Ectodermal cell (in vitro differentiated cells): ENCODE measurements at regions not wholly inside any gene's neighbourhood (a gene's known extent, or its start where the extent isn't known, plus 50 kb on each side); places are given as distances from the start of the nearest gene placed in this dataset.

Experiments
- H3K27ac ChIP-seq: 2 replicates; pipeline ENCODE4 v1.7.0; 2013; ENCODE audit warnings: mild to moderate bottlenecking, low read depth, low read length; ENCODE audit not compliant: insufficient read depth, poor library complexity, severe bottlenecking
- H3K27me3 ChIP-seq: 2 replicates; pipeline ENCODE4 v1.7.0; 2013; ENCODE audit warnings: mild to moderate bottlenecking, low read length; ENCODE audit not compliant: insufficient read depth, control insufficient read depth, poor library complexity, severe bottlenecking
- H3K36me3 ChIP-seq: one replicate; pipeline ENCODE4 v1.7.0; 2013; ENCODE audit warnings: low read length; ENCODE audit not compliant: control insufficient read depth, insufficient read depth
- H3K4me1 ChIP-seq: one replicate; pipeline ENCODE4 v1.7.0; 2013; ENCODE audit warnings: low read length; ENCODE audit not compliant: control insufficient read depth, insufficient read depth
- H3K4me3 ChIP-seq: 2 replicates; pipeline ENCODE4 v1.7.0; 2013; ENCODE audit warnings: low read depth, low read length, control low read depth; ENCODE audit not compliant: insufficient read depth
- H3K9me3 ChIP-seq: 2 replicates; pipeline ENCODE4 v1.7.0; 2013; ENCODE audit warnings: mild to moderate bottlenecking, low read length, moderate library complexity; ENCODE audit not compliant: control insufficient read depth
- WGBS, 2 experiments: methylation state at CpG; one replicate each; pipeline ENCODE4 v1.1.7; 2013; ENCODE audit warnings: missing lambda C conversion rate in 2 of 2; 5-methylcytosine and 5-hydroxymethylcytosine counted together

DNA sequence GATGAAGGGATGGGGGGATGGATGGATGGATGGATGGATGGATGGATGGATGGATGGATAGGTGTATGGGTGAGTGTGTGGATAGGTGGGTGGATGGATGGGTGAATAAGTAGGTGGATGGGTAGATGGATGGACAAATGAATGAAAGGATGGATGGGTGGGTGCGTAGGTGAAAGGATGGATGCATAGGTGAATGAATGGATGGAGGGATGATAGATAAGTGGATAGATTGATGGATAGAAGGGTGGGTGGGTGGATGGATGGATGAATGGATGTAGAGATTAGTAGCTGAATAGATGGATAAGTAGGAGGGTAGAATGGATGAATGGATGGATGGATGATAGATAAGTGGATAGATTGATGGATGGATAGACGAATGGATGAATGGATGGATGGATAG, 152.7 kb downstream of the MN1 start:
- H3K4me1 ChIP-seq, result no peaks in the 10 kb centered on the region
- H3K4me3 ChIP-seq, result no peak overlapping the region
- H3K27me3 ChIP-seq, result no peaks in the 10 kb centered on the region
- H3K27ac ChIP-seq, result no peak overlapping the region
- no peaks in the 10 kb centered on the region for H3K9me3 ChIP-seq
- 92 to 95% methylated on average over 2 of the region's 2 CpGs for WGBS, 2 experiments
- no peaks in the 10 kb centered on the region for H3K36me3 ChIP-seq

DNA sequence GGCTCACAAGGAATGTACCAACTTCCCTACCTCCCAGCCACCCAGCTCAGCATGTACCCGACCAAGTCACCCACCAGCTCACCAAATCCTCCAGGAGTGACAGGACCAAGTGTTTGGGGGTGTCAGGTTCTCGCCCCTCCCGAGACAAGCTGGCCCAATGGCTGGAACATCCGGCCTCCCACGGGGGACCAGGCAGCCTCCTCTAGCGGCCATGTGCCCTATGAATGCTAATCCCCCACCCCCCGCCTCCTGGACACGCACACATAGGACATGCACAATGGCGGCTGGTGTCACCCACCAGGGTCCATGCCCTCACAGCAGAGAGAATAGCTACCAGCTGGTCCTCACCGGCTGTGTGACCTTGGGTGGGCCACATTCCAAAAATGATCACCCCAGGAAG, 151.0 kb downstream of the MN1 start:
- peaks cover 6% of the 10 kb centered on the region for H3K4me1 ChIP-seq
- WGBS, 2 experiments, result 92% methylated on average over 10 of the region's 10 CpGs
- no peaks in the 10 kb centered on the region for H3K36me3 ChIP-seq
- H3K27ac ChIP-seq, result no peak overlapping the region
- H3K27me3 ChIP-seq, result no peaks in the 10 kb centered on the region
- no peak overlapping the region for H3K4me3 ChIP-seq
- H3K9me3 ChIP-seq, result no peaks in the 10 kb centered on the region

DNA sequence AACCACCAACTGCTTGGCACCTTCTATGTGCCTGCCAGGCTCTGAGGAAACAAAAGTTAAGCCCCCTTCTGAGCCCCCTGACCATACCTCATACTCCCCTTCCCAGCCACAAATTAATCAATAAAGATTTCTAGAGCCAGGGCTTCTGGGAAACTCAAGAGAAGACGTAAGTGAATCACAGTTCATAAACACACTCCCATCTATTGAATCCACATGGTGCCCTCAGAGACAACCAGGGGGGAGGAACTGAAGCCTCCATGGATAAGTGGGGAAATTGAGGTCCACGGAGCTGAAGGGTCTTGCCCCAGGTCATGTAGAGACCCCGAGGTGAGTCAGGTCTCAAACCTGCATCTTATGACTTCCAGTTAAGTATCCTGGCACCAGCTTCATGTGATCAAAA, 150.6 kb downstream of the MN1 start:
- H3K4me3 ChIP-seq, result no peak overlapping the region
- H3K4me1 ChIP-seq, result peaks cover 6% of the 10 kb centered on the region
- no peaks in the 10 kb centered on the region for H3K27me3 ChIP-seq
- H3K27ac ChIP-seq, result no peak overlapping the region
- no peaks in the 10 kb centered on the region for H3K36me3 ChIP-seq
- 84 to 91% methylated on average over 3 of the region's 3 CpGs for WGBS, 2 experiments
- no peaks in the 10 kb centered on the region for H3K9me3 ChIP-seq

GRCh38 chr22:27651486-27651885, 150.1 kb downstream of the MN1 start:
- Histone ChIP-seq H3K27ac (no peak overlapping the region), H3K27me3 (no peaks in the 10 kb centered on the region), H3K4me3 (no peak overlapping the region), H3K4me1 (peaks cover 6% of the 10 kb centered on the region), H3K36me3 (no peaks in the 10 kb centered on the region), H3K9me3 (peaks cover 2% of the 10 kb centered on the region)
- 79 to 81% methylated on average over 5 of the region's 5 CpGs for WGBS, 2 experiments

DNA sequence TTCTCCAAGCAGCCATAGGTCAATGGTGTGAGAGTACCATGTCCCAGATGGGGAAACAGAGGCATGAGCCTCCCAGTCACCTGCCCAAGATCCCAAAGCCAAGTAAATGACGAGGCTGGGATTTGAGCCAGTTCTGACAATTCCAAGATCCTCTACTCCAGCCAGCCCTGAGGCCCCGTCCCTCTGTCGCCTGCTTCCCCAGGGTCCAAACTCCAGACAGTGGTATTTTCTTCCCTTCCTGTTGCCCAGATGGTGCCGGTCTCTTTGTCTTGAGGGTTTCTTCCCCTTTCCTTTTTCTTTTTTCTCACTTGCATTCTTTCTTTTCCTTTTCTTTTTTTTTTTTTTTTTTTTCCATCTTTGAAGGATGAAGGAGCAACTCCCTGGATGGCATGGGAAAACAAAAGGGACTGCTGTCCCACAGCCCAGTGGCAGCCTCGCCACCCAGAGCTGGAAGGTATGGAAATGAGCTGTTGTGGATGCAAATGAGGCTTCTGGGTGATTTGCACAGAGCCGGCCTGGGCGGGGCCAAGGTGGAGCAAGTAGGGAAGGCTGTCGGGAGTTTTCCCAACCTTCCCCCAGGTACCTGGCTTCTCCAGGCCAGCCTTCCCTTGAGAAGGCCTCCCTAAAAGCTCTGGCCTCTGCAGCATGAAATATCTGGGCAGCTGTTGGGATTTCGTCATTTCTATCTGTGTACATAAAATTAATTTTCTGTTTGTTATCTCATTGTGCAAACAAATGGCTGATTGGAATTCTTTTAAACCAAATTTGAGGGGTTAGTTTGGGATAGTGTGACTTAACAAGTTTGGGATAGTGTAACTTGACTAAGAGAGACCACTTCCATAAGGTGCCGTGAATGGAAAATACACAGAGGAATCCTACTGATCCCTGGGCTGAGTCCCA, 146.8 kb downstream of the MN1 start:
- Histone ChIP-seq H3K4me1 (peaks cover 6% of the 10 kb centered on the region), H3K9me3 (peaks cover 6% of the 10 kb centered on the region), H3K27me3 (no peaks in the 10 kb centered on the region), H3K27ac (no peak overlapping the region), H3K4me3 (no peak overlapping the region), H3K36me3 (no peaks in the 10 kb centered on the region)
- 59 to 60% methylated on average over 10 of the region's 10 CpGs for WGBS, 2 experiments

DNA sequence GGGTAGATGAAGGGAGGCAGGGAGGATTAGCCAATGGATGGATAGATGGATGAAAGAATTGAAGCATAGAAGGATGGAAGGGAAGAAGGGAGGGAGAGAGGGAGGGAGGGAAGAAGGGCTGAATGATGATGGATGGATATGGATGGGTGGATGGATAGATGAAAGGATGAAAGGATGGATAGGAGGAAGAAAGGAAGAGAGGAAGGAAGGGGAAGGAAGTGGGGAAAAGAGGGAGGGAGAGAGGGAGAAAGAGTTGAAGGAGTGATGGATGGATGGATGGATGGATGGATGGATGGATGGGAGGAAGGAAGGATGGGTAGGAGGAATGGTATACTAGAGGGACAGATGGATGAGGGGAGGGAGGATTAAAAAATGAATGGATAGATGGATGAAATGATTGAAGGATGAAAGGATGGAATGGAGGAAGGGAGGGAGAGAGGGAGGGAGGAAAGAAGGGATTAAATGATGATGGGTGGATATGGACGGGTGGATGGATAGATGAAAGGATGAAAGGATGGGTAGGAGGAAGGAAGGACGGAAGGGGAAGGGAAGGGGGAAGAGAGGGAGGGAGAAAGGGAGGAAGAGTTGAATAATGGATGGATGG, 145.9 kb downstream of the MN1 start:
- Histone ChIP-seq H3K9me3 (peaks cover 6% of the 10 kb centered on the region), H3K4me3 (no peak overlapping the region), H3K27ac (no peak overlapping the region), H3K36me3 (no peaks in the 10 kb centered on the region), H3K4me1 (peaks cover 6% of the 10 kb centered on the region), H3K27me3 (no peaks in the 10 kb centered on the region)
- WGBS, 2 experiments, result 90% methylated on average over 2 of the region's 2 CpGs

- Histone ChIP-seq H3K36me3 (no peaks in the 10 kb centered on the region), H3K4me3 (no peak overlapping the region), H3K9me3 (peaks cover 6% of the 10 kb centered on the region), H3K27ac (no peak overlapping the region), H3K27me3 (no peaks in the 10 kb centered on the region), H3K4me1 (peaks cover 6% of the 10 kb centered on the region)
Measured at GRCh38 chr22:27656970-27657369, 144.6 kb downstream of the MN1 start.

- WGBS, 2 experiments, result 77 to 84% methylated on average over 6 to 7 of the region's 10 CpGs
- Histone ChIP-seq H3K4me1 (no peaks in the 10 kb centered on the region), H3K27me3 (no peaks in the 10 kb centered on the region), H3K36me3 (no peaks in the 10 kb centered on the region), H3K9me3 (peaks cover 6% of the 10 kb centered on the region), H3K4me3 (no peak overlapping the region), H3K27ac (no peak overlapping the region)
Measured at GRCh38 chr22:27660306-27660705, 141.2 kb downstream of the MN1 start.

- H3K27ac ChIP-seq, result no peak overlapping the region
- 84% methylated on average over 13 of the region's 13 CpGs for WGBS, 2 experiments
- no peaks in the 10 kb centered on the region for H3K9me3 ChIP-seq
- no peak overlapping the region for H3K4me3 ChIP-seq
- H3K27me3 ChIP-seq, result no peaks in the 10 kb centered on the region
- H3K4me1 ChIP-seq, result no peaks in the 10 kb centered on the region
- no peaks in the 10 kb centered on the region for H3K36me3 ChIP-seq
Measured at GRCh38 chr22:27662359-27663301, 138.9 kb downstream of the MN1 start.

- 75 to 84% methylated on average over 5 of the region's 5 CpGs for WGBS, 2 experiments
- H3K36me3 ChIP-seq, result no peaks in the 10 kb centered on the region
- no peaks in the 10 kb centered on the region for H3K4me1 ChIP-seq
- H3K27ac ChIP-seq, result no peak overlapping the region
- no peak overlapping the region for H3K4me3 ChIP-seq
- no peaks in the 10 kb centered on the region for H3K9me3 ChIP-seq
- no peaks in the 10 kb centered on the region for H3K27me3 ChIP-seq
Measured at GRCh38 chr22:27663812-27664211, 137.7 kb downstream of the MN1 start.
